ENCODE measurements at regions not wholly inside any gene's neighbourhood (a gene's known extent, or its start where the extent isn't known, plus 50 kb on each side); places are given as distances from the start of the nearest gene placed in this dataset.

- no peak for TF ChIP-seq CTCF (IDR thresholded peaks at IDR 0.05)
- no peak for TF ChIP-seq POLR2AphosphoS5 (IDR thresholded peaks at IDR 0.05)
Observed at GRCh38 chr4:64518600-64518999, 109.3 kb upstream of the TECRL start.
